Adipocyte (in vitro differentiated cells): ENCODE measurements at regions not wholly inside any gene's neighbourhood (a gene's known extent, or its start where the extent isn't known, plus 50 kb on each side); places are given as distances from the start of the nearest gene placed in this dataset.

Source experiments
- DNase-seq: peaks from one replicate; pipeline ENCODE4 v3.0.0-alpha.2; 2015; ENCODE audit warnings: low read depth
- H3K27me3 ChIP-seq: replicated peaks from 2 replicates; pipeline ENCODE4 v1.7.0; 2013; ENCODE audit warnings: mild to moderate bottlenecking, low read length, moderate library complexity; ENCODE audit not compliant: control insufficient read depth, insufficient read depth
- H3K36me3 ChIP-seq: 2 replicates; pipeline ENCODE4 v1.7.0; 2013; ENCODE audit warnings: low read length, mild to moderate bottlenecking, moderate library complexity; ENCODE audit not compliant: control insufficient read depth, insufficient read depth, severe bottlenecking
- H3K4me1 ChIP-seq: 2 replicates; pipeline ENCODE4 v1.7.0; 2013; ENCODE audit warnings: mild to moderate bottlenecking, low read length, moderate library complexity; ENCODE audit not compliant: control insufficient read depth, insufficient read depth
- H3K4me3 ChIP-seq: 2 replicates; pipeline ENCODE4 v1.7.0; 2013; ENCODE audit warnings: mild to moderate bottlenecking, low read length, moderate library complexity
- H3K9ac ChIP-seq: 2 replicates; pipeline ENCODE4 v1.7.0; 2013; ENCODE audit warnings: mild to moderate bottlenecking, low read length, moderate library complexity
- H3K9me3 ChIP-seq: 2 replicates; pipeline ENCODE4 v1.7.0; 2013; ENCODE audit warnings: mild to moderate bottlenecking, low read length, moderate library complexity; ENCODE audit not compliant: control insufficient read depth

GRCh38 chr20:5377484-5377883 lies 60.7 kb upstream of the PROKR2 start:
- no peaks in the 10 kb centered on the region for H3K9me3 ChIP-seq
- no peak for DNase-seq
- H3K27me3 ChIP-seq = no peaks in the 10 kb centered on the region
- no peak overlapping the region for H3K9ac ChIP-seq
- no peaks in the 10 kb centered on the region for H3K4me1 ChIP-seq
- no peaks in the 10 kb centered on the region for H3K36me3 ChIP-seq
- no peak overlapping the region for H3K4me3 ChIP-seq

DNA sequence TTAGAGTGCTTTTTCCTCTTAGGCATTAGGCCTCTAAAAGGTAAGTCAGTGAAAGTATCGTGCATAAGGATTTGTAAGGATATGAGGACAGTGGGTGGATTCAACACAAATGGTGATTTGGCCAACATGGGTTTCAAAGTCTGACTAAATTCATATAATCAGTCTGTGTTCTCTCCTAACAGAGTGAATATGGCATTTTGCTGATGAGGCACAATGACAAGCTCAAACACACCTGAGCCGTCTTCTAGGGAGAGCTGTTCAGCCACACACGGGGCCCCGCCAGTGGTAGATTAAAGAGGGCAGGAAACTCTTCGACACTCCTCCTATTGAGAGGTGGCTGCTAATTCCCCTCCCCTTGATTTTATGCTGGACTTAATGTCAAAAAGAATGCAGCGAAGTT lies 59.5 kb upstream of the PROKR2 start:
- no peak for DNase-seq
- Histone ChIP-seq H3K36me3 (no peaks in the 10 kb centered on the region), H3K4me3 (no peak overlapping the region), H3K4me1 (no peaks in the 10 kb centered on the region), H3K9ac (no peak overlapping the region), H3K9me3 (no peaks in the 10 kb centered on the region), H3K27me3 (no peaks in the 10 kb centered on the region)

- H3K4me3 ChIP-seq = no peak overlapping the region
- H3K4me1 ChIP-seq = no peaks in the 10 kb centered on the region
- H3K27me3 ChIP-seq = no peaks in the 10 kb centered on the region
- H3K36me3 ChIP-seq = no peaks in the 10 kb centered on the region
- no peak overlapping the region for H3K9ac ChIP-seq
- no peaks in the 10 kb centered on the region for H3K9me3 ChIP-seq
- no peak for DNase-seq
Observed at GRCh38 chr20:5374171-5374570, 57.4 kb upstream of the PROKR2 start.

- H3K9ac ChIP-seq = no peak overlapping the region
- H3K36me3 ChIP-seq = no peaks in the 10 kb centered on the region
- no peak for DNase-seq
- H3K9me3 ChIP-seq = peaks cover 4% of the 10 kb centered on the region
- H3K27me3 ChIP-seq = no peaks in the 10 kb centered on the region
- H3K4me3 ChIP-seq = no peak overlapping the region
- H3K4me1 ChIP-seq = no peaks in the 10 kb centered on the region
Observed at GRCh38 chr20:5372371-5372770, 55.6 kb upstream of the PROKR2 start.

- H3K36me3 ChIP-seq = no peaks in the 10 kb centered on the region
- no peak for DNase-seq
- H3K4me3 ChIP-seq = no peak overlapping the region
- no peaks in the 10 kb centered on the region for H3K4me1 ChIP-seq
- H3K27me3 ChIP-seq = no peaks in the 10 kb centered on the region
- no peak overlapping the region for H3K9ac ChIP-seq
- H3K9me3 ChIP-seq = peaks cover 19% of the 10 kb centered on the region
Observed at GRCh38 chr20:5369629-5370028, 52.9 kb upstream of the PROKR2 start.
